Sigmoid colon (tissue), 4 donors: ENCODE measurements at regions not wholly inside any gene's neighbourhood (a gene's known extent, or its start where the extent isn't known, plus 50 kb on each side); places are given as distances from the start of the nearest gene placed in this dataset.
A peak's percentile ranks its signal among the peaks of the same experiment; 100 is the strongest.

Experiments
- CTCF ChIP-seq, 4 experiments: fragments of 450-650 bp in 3 of 4; fragments of 200-600 bp in 1 of 4; IDR thresholded peaks; one replicate each; pipeline ENCODE4 v1.5.1; 2016 to 2019; ENCODE audit warnings: antibody characterized with exemption in 4 of 4, mild to moderate bottlenecking in 3 of 4, moderate library complexity in 2 of 4
- EP300 ChIP-seq, 4 donors: sonication (generic); formaldehyde crosslinking; IDR thresholded peaks; one replicate each; pipeline ENCODE4 v1.6.1; 2017; ENCODE audit warnings: antibody characterized with exemption in 4 of 4
- POLR2AphosphoS5 ChIP-seq, 4 donors: sonication (generic); formaldehyde crosslinking; IDR thresholded peaks; one replicate each; pipeline ENCODE4 v1.6.1; 2017; ENCODE audit warnings: antibody characterized with exemption in 4 of 4

GRCh38 chr2:120805602-120806001 lies 69.9 kb downstream of the GLI2 start:
- peak; percentile 74 to 93 (median 91) for TF ChIP-seq POLR2AphosphoS5 (IDR thresholded peaks at IDR 0.05)
- TF ChIP-seq CTCF (IDR thresholded peaks at IDR 0.05) = no peak
- peak; percentile 65 to 92 (median 80) for TF ChIP-seq EP300 (IDR thresholded peaks at IDR 0.05)
